Breast epithelium (tissue), 4 donors: ENCODE measurements at regions not wholly inside any gene's neighbourhood (a gene's known extent, or its start where the extent isn't known, plus 50 kb on each side); places are given as distances from the start of the nearest gene placed in this dataset.

Experiments used
- DNase-seq, 2 donors: peaks; one replicate each; pipeline ENCODE4 v3.0.0-alpha.2; 2019; ENCODE audit warnings: low spot score in 2 of 2
- H3K27ac ChIP-seq, 2 donors: fragments of 200-600 bp; sonication (generic) in 1 of 2; one replicate each; pipeline ENCODE4 v1.5.1; 2016 to 2019; ENCODE audit warnings: mild to moderate bottlenecking in 1 of 2
- H3K27me3 ChIP-seq, 2 donors: fragments of 200-600 bp; sonication (generic) in 1 of 2; one replicate each; pipeline versions ENCODE4 v1.5.1 to v1.6.0; 2017 to 2019; ENCODE audit warnings: control low read depth in 1 of 2, mild to moderate bottlenecking in 1 of 2
- H3K36me3 ChIP-seq: fragments of 200-600 bp; one replicate; pipeline ENCODE4 v1.5.1; 2019
- H3K4me1 ChIP-seq, 2 donors: fragments of 200-600 bp; sonication (generic); one replicate each; pipeline ENCODE4 v1.5.1; 2016 to 2019; ENCODE audit warnings: control low read depth in 1 of 2
- H3K4me3 ChIP-seq, 3 donors: fragments of 200-600 bp; sonication (generic); 1 replicate in 2 of 3; 2 replicates in 1 of 3; pipeline ENCODE4 v1.5.1; 2016 to 2019; ENCODE audit warnings: mild to moderate bottlenecking in 3 of 3, moderate library complexity in 2 of 3
- H3K9me3 ChIP-seq, 2 donors: fragments of 200-600 bp; sonication (generic) in 1 of 2; one replicate each; pipeline ENCODE4 v1.5.1; 2016 to 2019; ENCODE audit warnings: control low read depth in 1 of 2
- POLR2A ChIP-seq: fragments of 450-650 bp; IDR thresholded peaks from one replicate; pipeline ENCODE4 v1.6.1; 2016; ENCODE audit warnings: antibody characterized with exemption, mild to moderate bottlenecking, moderate library complexity
- POLR2AphosphoS5 ChIP-seq, 3 donors: sonication (generic); formaldehyde crosslinking; IDR thresholded peaks; one replicate each; pipeline ENCODE4 v1.6.1; 2017; ENCODE audit warnings: antibody characterized with exemption in 3 of 3
- intact Hi-C: fragments of 100-400 bp; cut with DNase I; formaldehyde crosslinking; loops from one replicate; pipeline ENCODE4 v1.15.1; 2023; ENCODE audit warnings: low total_unique reads
- TF ChIP-seq, protein P1 (sequence below), 3 donors: fragments of 450-650 bp; IDR thresholded peaks; one replicate each; pipeline ENCODE4 v1.5.1; 2016 to 2017; ENCODE audit warnings: antibody characterized with exemption in 3 of 3, mild to moderate bottlenecking in 3 of 3, moderate library complexity in 3 of 3

DNA sequence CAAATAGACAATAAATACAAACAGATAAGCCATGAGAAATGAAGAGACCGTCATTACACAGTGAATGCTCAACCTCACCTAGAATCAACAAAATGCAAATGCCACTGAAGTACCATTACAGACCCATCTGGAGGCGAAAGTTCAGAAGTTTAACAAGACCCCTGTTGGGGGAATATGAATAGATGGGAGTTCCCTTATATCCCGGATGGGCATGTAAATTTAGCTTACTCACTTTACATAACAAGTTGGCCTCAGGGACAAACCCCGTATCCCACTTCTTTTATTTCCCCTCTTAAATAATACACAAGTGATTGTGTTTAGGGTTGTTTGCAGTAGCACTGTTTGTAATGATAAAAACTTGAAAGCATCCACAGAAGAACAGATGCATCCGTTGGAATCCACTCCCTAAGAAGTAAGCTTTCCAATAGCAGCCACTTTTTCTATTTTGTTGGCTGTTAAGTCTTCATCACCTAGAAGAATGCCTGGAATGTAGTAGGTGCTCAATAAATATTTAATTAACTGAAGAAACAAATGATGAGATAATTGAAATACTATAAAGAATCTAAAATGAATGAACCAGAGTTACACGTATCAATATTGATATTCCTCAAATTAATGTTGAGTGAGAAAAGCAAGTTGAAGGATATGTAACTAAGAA is 1076.3 kb upstream of the TENM3 start:
- no peak for TF ChIP-seq POLR2A
- Histone ChIP-seq H3K9me3 (peaks cover 0 to 5% of the 10 kb centered on the region in 2 donors), H3K4me1 (no peaks in the 10 kb centered on the region), H3K27me3 (no peaks in the 10 kb centered on the region), H3K4me3 (no peak overlapping the region), H3K36me3 (no peaks in the 10 kb centered on the region), H3K27ac (no peak overlapping the region)
- intact Hi-C loops: no loop called here
- no peak for DNase-seq

DNA sequence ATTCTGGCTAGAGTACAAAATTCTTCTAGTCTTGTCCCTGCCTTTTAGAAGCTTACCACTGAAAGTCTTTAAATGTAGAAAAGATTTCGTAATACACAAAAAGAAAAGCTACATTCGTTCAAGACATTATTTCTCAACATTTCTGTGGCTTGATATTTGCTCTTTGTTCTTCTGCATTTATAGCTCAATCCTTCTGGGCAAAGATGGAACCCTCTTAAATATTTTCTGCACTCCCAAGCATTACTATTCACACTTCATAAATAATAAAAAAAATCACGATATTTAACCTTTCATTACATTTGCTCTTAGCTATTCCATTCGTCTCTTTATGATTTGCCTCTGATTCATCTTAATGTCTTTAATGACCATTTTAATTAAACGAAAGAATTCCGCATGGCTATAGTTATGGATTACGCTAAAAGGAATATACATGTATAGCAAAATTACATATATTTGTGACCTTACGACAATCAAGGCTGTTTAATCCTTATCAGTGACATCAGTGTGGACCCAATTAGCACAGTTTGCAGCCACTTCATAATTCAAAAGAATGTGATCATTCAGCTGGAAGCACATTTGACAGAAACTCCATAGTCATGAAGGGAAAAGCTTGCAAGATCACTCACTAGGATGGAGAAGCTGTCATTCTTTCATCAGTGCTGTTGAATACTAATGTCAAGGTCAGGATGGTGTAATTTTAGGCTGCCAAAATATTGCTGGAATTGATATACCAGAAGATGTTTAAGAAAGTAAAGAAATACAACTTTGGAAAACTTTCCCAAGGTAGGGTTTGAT is 1075.0 kb upstream of the TENM3 start:
- peaks cover 0 to 8% of the 10 kb centered on the region in 2 donors for H3K9me3 ChIP-seq
- no peaks in the 10 kb centered on the region for H3K27me3 ChIP-seq
- intact Hi-C loops: no loop called here
- DNase-seq: no peak
- H3K36me3 ChIP-seq: no peaks in the 10 kb centered on the region
- no peak overlapping the region for H3K4me3 ChIP-seq
- TF ChIP-seq POLR2AphosphoS5 (IDR thresholded peaks at IDR 0.05) (no peak), POLR2A (no peak)
- TF ChIP-seq, protein P1, sequence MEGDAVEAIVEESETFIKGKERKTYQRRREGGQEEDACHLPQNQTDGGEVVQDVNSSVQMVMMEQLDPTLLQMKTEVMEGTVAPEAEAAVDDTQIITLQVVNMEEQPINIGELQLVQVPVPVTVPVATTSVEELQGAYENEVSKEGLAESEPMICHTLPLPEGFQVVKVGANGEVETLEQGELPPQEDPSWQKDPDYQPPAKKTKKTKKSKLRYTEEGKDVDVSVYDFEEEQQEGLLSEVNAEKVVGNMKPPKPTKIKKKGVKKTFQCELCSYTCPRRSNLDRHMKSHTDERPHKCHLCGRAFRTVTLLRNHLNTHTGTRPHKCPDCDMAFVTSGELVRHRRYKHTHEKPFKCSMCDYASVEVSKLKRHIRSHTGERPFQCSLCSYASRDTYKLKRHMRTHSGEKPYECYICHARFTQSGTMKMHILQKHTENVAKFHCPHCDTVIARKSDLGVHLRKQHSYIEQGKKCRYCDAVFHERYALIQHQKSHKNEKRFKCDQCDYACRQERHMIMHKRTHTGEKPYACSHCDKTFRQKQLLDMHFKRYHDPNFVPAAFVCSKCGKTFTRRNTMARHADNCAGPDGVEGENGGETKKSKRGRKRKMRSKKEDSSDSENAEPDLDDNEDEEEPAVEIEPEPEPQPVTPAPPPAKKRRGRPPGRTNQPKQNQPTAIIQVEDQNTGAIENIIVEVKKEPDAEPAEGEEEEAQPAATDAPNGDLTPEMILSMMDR (IDR thresholded peaks at IDR 0.05): no peak
- H3K4me1 ChIP-seq: no peaks in the 10 kb centered on the region
- no peak overlapping the region for H3K27ac ChIP-seq

DNA sequence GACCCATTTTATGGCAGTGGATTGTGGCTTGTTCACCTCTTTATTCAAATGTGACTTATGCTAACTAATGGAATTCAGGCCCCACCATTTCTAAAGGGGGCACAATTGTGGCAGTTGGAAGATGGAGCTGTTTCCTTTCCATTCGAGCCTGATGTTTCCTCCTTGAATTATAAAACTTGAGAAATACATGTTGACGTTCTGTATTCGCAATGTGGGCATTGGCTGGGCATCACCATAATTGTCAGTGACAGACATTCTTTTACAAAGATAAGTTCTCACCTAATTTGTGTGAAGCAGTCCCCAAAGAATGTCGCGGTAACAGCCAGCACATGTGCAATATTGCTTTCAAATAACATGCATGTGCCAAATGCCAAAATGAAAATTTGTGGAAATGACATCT is 1070.2 kb upstream of the TENM3 start:
- H3K4me3 ChIP-seq: no peak overlapping the region
- no peaks in the 10 kb centered on the region for H3K36me3 ChIP-seq
- intact Hi-C loops: no loop called here
- no peak overlapping the region for H3K27ac ChIP-seq
- H3K27me3 ChIP-seq: no peaks in the 10 kb centered on the region
- DNase-seq: no peak
- TF ChIP-seq POLR2A: no peak
- TF ChIP-seq, protein P1 (IDR thresholded peaks at IDR 0.05): no peak
- no peak for TF ChIP-seq POLR2AphosphoS5 (IDR thresholded peaks at IDR 0.05)
- no peaks in the 10 kb centered on the region for H3K4me1 ChIP-seq
- H3K9me3 ChIP-seq: peaks cover 0 to 8% of the 10 kb centered on the region in 2 donors

DNA sequence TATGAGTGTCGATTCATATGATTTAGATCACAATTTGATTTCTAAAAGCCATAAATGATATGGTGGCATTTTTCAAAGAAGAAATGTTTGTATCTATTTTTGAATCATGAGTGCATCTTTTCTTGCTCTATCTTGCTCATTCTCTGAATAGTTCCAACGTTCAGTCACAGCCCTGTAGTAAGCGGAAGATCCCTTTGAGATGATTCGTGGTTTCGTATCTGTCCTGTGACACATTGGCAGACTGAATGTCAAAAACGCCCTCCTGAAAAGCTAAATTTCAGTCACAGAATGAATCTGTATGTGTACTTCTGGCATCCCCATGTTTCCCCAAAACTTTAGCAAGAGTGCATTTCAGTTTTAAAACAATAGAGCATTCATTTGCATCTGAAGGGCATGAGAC is 1066.9 kb upstream of the TENM3 start:
- TF ChIP-seq POLR2AphosphoS5 (IDR thresholded peaks at IDR 0.05) (no peak), POLR2A (no peak)
- TF ChIP-seq, protein P1 (IDR thresholded peaks at IDR 0.05): no peak
- Histone ChIP-seq H3K27me3 (no peaks in the 10 kb centered on the region), H3K9me3 (peaks cover 0 to 8% of the 10 kb centered on the region in 2 donors), H3K36me3 (no peaks in the 10 kb centered on the region), H3K27ac (no peak overlapping the region), H3K4me1 (no peaks in the 10 kb centered on the region), H3K4me3 (no peak overlapping the region)
- DNase-seq: no peak
- intact Hi-C loops: no loop called here

DNA sequence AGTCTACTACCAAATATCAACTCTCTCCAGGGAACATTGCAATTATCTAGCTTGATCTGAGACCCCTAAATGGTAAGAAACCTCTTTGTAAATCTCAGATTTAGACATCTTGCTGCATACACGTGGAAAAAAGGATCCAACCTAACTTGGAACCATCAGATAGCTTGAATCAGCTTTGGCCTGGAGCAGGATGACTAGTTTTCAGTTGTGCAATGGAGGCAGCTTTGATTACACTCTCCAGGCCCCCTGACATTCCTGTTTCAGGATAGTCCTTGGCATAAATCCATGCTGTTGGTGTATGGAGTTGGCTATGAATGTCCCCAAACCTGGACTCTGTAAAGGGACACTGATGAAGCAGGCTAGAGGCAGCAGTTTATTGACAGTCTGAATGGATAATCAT is 1061.9 kb upstream of the TENM3 start:
- no peaks in the 10 kb centered on the region for H3K27me3 ChIP-seq
- H3K4me3 ChIP-seq: no peak overlapping the region
- intact Hi-C loops: no loop called here
- H3K27ac ChIP-seq: no peak overlapping the region
- peaks cover 5 to 12% of the 10 kb centered on the region in 2 donors for H3K9me3 ChIP-seq
- TF ChIP-seq, protein P1 (IDR thresholded peaks at IDR 0.05): no peak
- no peaks in the 10 kb centered on the region for H3K4me1 ChIP-seq
- no peaks in the 10 kb centered on the region for H3K36me3 ChIP-seq
- no peak for DNase-seq
